OCI-LY1 (cell line): ENCODE measurements at regions not wholly inside any gene's neighbourhood (a gene's known extent, or its start where the extent isn't known, plus 50 kb on each side); places are given as distances from the start of the nearest gene placed in this dataset.

Source experiments
- H2AFZ ChIP-seq: fragments of 200-600 bp; sonication (generic), shearing (Covaris generic); 2 replicates; pipeline ENCODE4 v1.6.0; 2014; ENCODE audit warnings: antibody characterized with exemption, mild to moderate bottlenecking, low read length
- H3F3A ChIP-seq: fragments of 200-600 bp; sonication (generic), shearing (Covaris generic); 2 replicates; pipeline ENCODE4 v1.6.0; 2014; ENCODE audit warnings: mild to moderate bottlenecking, antibody characterized with exemption, low read length, moderate library complexity; ENCODE audit not compliant: insufficient read depth
- H3K27ac ChIP-seq: fragments of 200-600 bp; sonication (generic); 2 replicates; pipeline ENCODE4 v1.5.1; 2014; ENCODE audit warnings: low read length, mixed run types, mild to moderate bottlenecking, low read depth; ENCODE audit not compliant: poor library complexity, severe bottlenecking
- H3K27me3 ChIP-seq: fragments of 200-600 bp; sonication (generic); 2 replicates; pipeline ENCODE4 v1.6.0; 2014; ENCODE audit warnings: antibody characterized with exemption, mild to moderate bottlenecking, low read length, moderate library complexity; ENCODE audit not compliant: insufficient read depth
- H3K36me3 ChIP-seq: fragments of 200-600 bp; sonication (generic); 2 replicates; pipeline ENCODE4 v1.6.1; 2014; ENCODE audit warnings: mild to moderate bottlenecking, antibody characterized with exemption, low read length, moderate library complexity, mixed read lengths; ENCODE audit not compliant: insufficient read depth
- H3K4me1 ChIP-seq: fragments of 200-600 bp; sonication (generic); 2 replicates; pipeline ENCODE4 v1.5.1; 2014; ENCODE audit warnings: mild to moderate bottlenecking, low read length, moderate library complexity; ENCODE audit not compliant: insufficient read depth, severe bottlenecking
- H3K4me2 ChIP-seq: fragments of 200-600 bp; sonication (generic), shearing (Covaris generic); 2 replicates; pipeline ENCODE4 v1.6.1; 2014; ENCODE audit warnings: low read length
- H3K4me3 ChIP-seq: fragments of 200-600 bp; sonication (generic); 2 replicates; pipeline ENCODE4 v1.5.1; 2014; ENCODE audit warnings: low read length, low read depth, mild to moderate bottlenecking, mixed read lengths; ENCODE audit not compliant: poor library complexity, severe bottlenecking
- H3K79me2 ChIP-seq: fragments of 200-600 bp; shearing (Covaris generic); 2 replicates; pipeline ENCODE4 v1.6.1; 2016; ENCODE audit warnings: mixed run types, low read length, mixed read lengths; ENCODE audit not compliant: insufficient read depth
- H3K9ac ChIP-seq: fragments of 200-600 bp; sonication (generic), shearing (Covaris generic); 2 replicates; pipeline ENCODE4 v1.6.1; 2014; ENCODE audit warnings: mild to moderate bottlenecking, low read length, mixed read lengths
- H3K9me2 ChIP-seq: fragments of 200-600 bp; sonication (generic), shearing (Covaris generic); 2 replicates; pipeline ENCODE4 v1.6.1; 2014; ENCODE audit warnings: low read depth, mild to moderate bottlenecking, low read length, mixed read lengths
- H3K9me3 ChIP-seq: fragments of 200-600 bp; shearing (Covaris generic); 2 replicates; pipeline ENCODE4 v1.6.1; 2014; ENCODE audit warnings: low read length, mixed read lengths
- H4K20me1 ChIP-seq: fragments of 200-600 bp; sonication (generic), shearing (Covaris generic); 2 replicates; pipeline ENCODE4 v1.6.0; 2016; ENCODE audit warnings: mild to moderate bottlenecking, low read length; ENCODE audit not compliant: insufficient read depth
- CTCF ChIP-seq: fragments of 200-600 bp; sonication (generic), shearing (Covaris generic); IDR thresholded peaks from 2 replicates; pipeline ENCODE4 v1.5.1; 2017; ENCODE audit warnings: mild to moderate bottlenecking, antibody characterized with exemption, low read length, moderate library complexity, mixed read lengths
- EZH2 ChIP-seq: fragments of 200-600 bp; sonication (generic), shearing (Covaris generic); IDR thresholded peaks from 2 replicates; pipeline ENCODE4 v1.8.0; 2017; ENCODE audit warnings: borderline replicate concordance, mixed run types, mild to moderate bottlenecking, antibody characterized with exemption, low read length, moderate library complexity, mixed read lengths

GRCh38 chr9:75365196-75365595 lies 276.9 kb downstream of the OSTF1 start:
- TF ChIP-seq EZH2 (no peak), CTCF (no peak)

GRCh38 chr9:75369989-75370388 lies 281.7 kb downstream of the OSTF1 start:
- no peaks in the 10 kb centered on the region for H3K79me2 ChIP-seq
- H3K4me3 ChIP-seq, result no peak overlapping the region
- no peaks in the 10 kb centered on the region for H3K9me2 ChIP-seq
- H3F3A ChIP-seq, result no peaks in the 10 kb centered on the region
- H3K27ac ChIP-seq, result no peak overlapping the region
- no peak overlapping the region for H2AFZ ChIP-seq
- no peaks in the 10 kb centered on the region for H3K9me3 ChIP-seq
- no peak for TF ChIP-seq EZH2
- no peaks in the 10 kb centered on the region for H3K36me3 ChIP-seq
- H3K9ac ChIP-seq, result no peak overlapping the region
- H3K4me2 ChIP-seq, result no peak overlapping the region
- no peaks in the 10 kb centered on the region for H4K20me1 ChIP-seq
- H3K4me1 ChIP-seq, result no peaks in the 10 kb centered on the region
- no peaks in the 10 kb centered on the region for H3K27me3 ChIP-seq

More at GRCh38 chr9:75365196-75365595, 276.9 kb downstream of the OSTF1 start:
- H3K9ac ChIP-seq, result no peak overlapping the region
- no peaks in the 10 kb centered on the region for H3K4me1 ChIP-seq
- H3K9me3 ChIP-seq, result no peaks in the 10 kb centered on the region
- H4K20me1 ChIP-seq, result no peaks in the 10 kb centered on the region
- no peak overlapping the region for H3K27ac ChIP-seq
- H3K9me2 ChIP-seq, result no peaks in the 10 kb centered on the region
- H3K4me2 ChIP-seq, result no peak overlapping the region
- H3K4me3 ChIP-seq, result no peak overlapping the region
- no peaks in the 10 kb centered on the region for H3K36me3 ChIP-seq
- H2AFZ ChIP-seq, result no peak overlapping the region
- H3K79me2 ChIP-seq, result no peaks in the 10 kb centered on the region
- no peaks in the 10 kb centered on the region for H3K27me3 ChIP-seq
- no peaks in the 10 kb centered on the region for H3F3A ChIP-seq

GRCh38 chr9:75372499-75373268 lies 284.4 kb downstream of the OSTF1 start:
- no peak overlapping the region for H3K27ac ChIP-seq
- H3K36me3 ChIP-seq, result no peaks in the 10 kb centered on the region
- H3K27me3 ChIP-seq, result no peaks in the 10 kb centered on the region
- H3K4me3 ChIP-seq, result no peak overlapping the region
- no peaks in the 10 kb centered on the region for H3K4me1 ChIP-seq
- H3K4me2 ChIP-seq, result no peak overlapping the region
- no peak overlapping the region for H3K9ac ChIP-seq
- no peaks in the 10 kb centered on the region for H4K20me1 ChIP-seq
- no peaks in the 10 kb centered on the region for H3K9me3 ChIP-seq
- H2AFZ ChIP-seq, result no peak overlapping the region
- no peak for TF ChIP-seq EZH2
- no peak for TF ChIP-seq CTCF
- no peaks in the 10 kb centered on the region for H3F3A ChIP-seq
- no peaks in the 10 kb centered on the region for H3K9me2 ChIP-seq
- no peaks in the 10 kb centered on the region for H3K79me2 ChIP-seq
